Heart left ventricle (tissue), 16 donors: ENCODE measurements at regions not wholly inside any gene's neighbourhood (a gene's known extent, or its start where the extent isn't known, plus 50 kb on each side); places are given as distances from the start of the nearest gene placed in this dataset.

Experiments
- ATAC-seq, 4 donors: fragments of 200-7000 bp; cut with Tn5 transposase; one replicate each; pipeline ENCODE4 v1.9.1; 2020 to 2022; ENCODE audit warnings: moderate library complexity in 4 of 4, mild to moderate bottlenecking in 3 of 4, moderate number of reproducible peaks in 1 of 4
- DNase-seq, 5 donors: peaks; one replicate each; pipeline ENCODE4 v3.0.0-alpha.2; 2020
- H3K27ac ChIP-seq, 12 donors: fragments of 200-600 bp; sonication (generic) in 4 of 12; one replicate each; pipeline versions ENCODE4 v1.5.0 to v1.8.0; 2016 to 2022; ENCODE audit warnings: mild to moderate bottlenecking in 2 of 12
- H3K27me3 ChIP-seq, 9 donors: fragments of 200-600 bp; sonication (generic) in 2 of 9; one replicate each; pipeline versions ENCODE4 v1.5.1 to v1.8.0; 2016 to 2022; ENCODE audit warnings: mild to moderate bottlenecking in 3 of 9
- H3K36me3 ChIP-seq, 9 donors: fragments of 200-600 bp; sonication (generic) in 2 of 9; one replicate each; pipeline versions ENCODE4 v1.5.0 to v1.8.0; 2018 to 2022; ENCODE audit warnings: mild to moderate bottlenecking in 2 of 9
- H3K4me1 ChIP-seq, 12 donors: fragments of 200-600 bp; sonication (generic) in 4 of 12; one replicate each; pipeline versions ENCODE4 v1.5.0 to v1.8.0; 2016 to 2022; ENCODE audit warnings: mild to moderate bottlenecking in 3 of 12
- H3K4me3 ChIP-seq, 12 donors: fragments of 200-600 bp; sonication (generic) in 4 of 12; one replicate each; pipeline versions ENCODE4 v1.5.0 to v1.8.0; 2017 to 2022; ENCODE audit warnings: mild to moderate bottlenecking in 9 of 12, moderate library complexity in 4 of 12
- H3K9me3 ChIP-seq, 12 donors: fragments of 200-600 bp; sonication (generic) in 4 of 12; one replicate each; pipeline versions ENCODE4 v1.5.0 to v1.8.0; 2016 to 2022; ENCODE audit warnings: mild to moderate bottlenecking in 1 of 12
- CTCF ChIP-seq, 12 donors: fragments of 200-600 bp; sonication (generic) in 4 of 12; IDR thresholded peaks; one replicate each; pipeline versions ENCODE4 v1.5.0 to v1.8.0; 2018 to 2022; ENCODE audit warnings: antibody characterized with exemption in 12 of 12, mild to moderate bottlenecking in 5 of 12
- POLR2A ChIP-seq, 2 donors: fragments of 450-650 bp; IDR thresholded peaks; one replicate each; pipeline ENCODE4 v1.6.1; 2017; ENCODE audit warnings: antibody characterized with exemption in 2 of 2, mild to moderate bottlenecking in 2 of 2, moderate library complexity in 2 of 2
- WGBS, 4 donors: extraction: QIAGEN DNeasy Blood & Tissue Kit in 2 of 4; methylation state at CpG; one replicate each; pipeline versions ENCODE4 v1.1.5 to v1.1.7; 2013 to 2018; 5-methylcytosine and 5-hydroxymethylcytosine counted together
- intact Hi-C, 10 donors: fragments of 100-400 bp; cut with DNase I; formaldehyde crosslinking; loops; one replicate each; pipeline versions ENCODE4 v1.11.1 to v1.14.2; 2022
- donor health status: ischemic (EF 13 %, LVEDD 7.1; RV severe dilation, severe dysfunction).
- donor health status: healthy with polysubstance abuse.
- donor health status: DM: no; HTN: yes; CAD: no.
- donor health status: DM: no; HTN: no; CAD: no.
- donor health status: ischemic (EF 25% LVEDD 6.9; RV normal size, moderate dysfunction).
- donor health status: ischemic (EF 25% LVEDD 5.7; RV mildly dilated, moderate dysfunction).
- donor health status: healthy.
- donor health status: DM: yes; HTN: yes; CAD: no.
- donor health status: ischemic (EF 35%, LVEDD 5.7; RV mildly dilated, moderate dysfunction).
- donor health status: nonischemic (EF 11% LVEDD 7.7; RV severe dilation, severe dysfunction).
- donor health status: DM: yes; HTN: yes; CAD: no.
- donor health status: PGD.
- donor health status: ischemic (EF 29% LVEDD 5.4; RV normal size, mild dysfunction).
- donor health status: nonischemic (EF 23%, LVEDD 6.1; RV moderate dilation, normal function).

- Histone ChIP-seq H3K4me1 (no peaks in the 10 kb centered on the region), H3K9me3 (peaks cover 0 to 10% (median 0%) of the 10 kb centered on the region in 12 donors), H3K36me3 (no peaks in the 10 kb centered on the region), H3K4me3 (no peak overlapping the region), H3K27ac (no peak overlapping the region), H3K27me3 (peaks cover 0 to 4% (median 0%) of the 10 kb centered on the region in 9 donors)
- TF ChIP-seq CTCF (IDR thresholded peaks at IDR 0.05) = no peak
- TF ChIP-seq POLR2A (IDR thresholded peaks at IDR 0.05) = no peak
- WGBS, 4 donors = 72 to 90% (median 80%) methylated on average over 3 of the region's 3 CpGs
- intact Hi-C loops = no loop called here
- ATAC-seq (no peak), DNase-seq (no peak)
Observed at GRCh38 chr5:13569090-13569715, 375.3 kb downstream of the DNAH5 start.

GRCh38 chr5:13567819-13568218 lies 376.7 kb downstream of the DNAH5 start:
- intact Hi-C loops = no loop called here
- Histone ChIP-seq H3K36me3 (no peaks in the 10 kb centered on the region), H3K27me3 (peaks cover 0 to 4% (median 0%) of the 10 kb centered on the region in 9 donors), H3K27ac (no peak overlapping the region), H3K9me3 (peaks cover 0 to 18% (median 0%) of the 10 kb centered on the region in 12 donors), H3K4me1 (no peaks in the 10 kb centered on the region), H3K4me3 (no peak overlapping the region)
- no peak for TF ChIP-seq CTCF (IDR thresholded peaks at IDR 0.05)
- TF ChIP-seq POLR2A (IDR thresholded peaks at IDR 0.05) = no peak
- DNase-seq (no peak), ATAC-seq (no peak)

GRCh38 chr5:13566871-13567339 lies 377.6 kb downstream of the DNAH5 start:
- no peak for ATAC-seq
- WGBS, 4 donors = 64 to 74% (median 69%) methylated on average over 3 of the region's 3 CpGs
- intact Hi-C loops = no loop called here

GRCh38 chr5:13558408-13558807 lies 386.1 kb downstream of the DNAH5 start:
- no peak for ATAC-seq
- Histone ChIP-seq H3K4me3 (no peak overlapping the region), H3K27me3 (no peaks in the 10 kb centered on the region), H3K27ac (no peak overlapping the region), H3K9me3 (peaks cover 0 to 9% (median 0%) of the 10 kb centered on the region in 12 donors), H3K36me3 (no peaks in the 10 kb centered on the region), H3K4me1 (no peaks in the 10 kb centered on the region)
- intact Hi-C loops = no loop called here
- WGBS, 4 donors = 63 to 80% (median 67%) methylated on average over 1 of the region's 1 CpG
- no peak for DNase-seq
- TF ChIP-seq POLR2A (IDR thresholded peaks at IDR 0.05) (no peak), CTCF (IDR thresholded peaks at IDR 0.05) (no peak)

More at GRCh38 chr5:13566871-13567339, 377.6 kb downstream of the DNAH5 start:
- no peak for DNase-seq
- H3K4me3 ChIP-seq = no peak overlapping the region
- H3K36me3 ChIP-seq = no peaks in the 10 kb centered on the region
- H3K27me3 ChIP-seq = peaks cover 0 to 4% (median 0%) of the 10 kb centered on the region in 9 donors
- H3K9me3 ChIP-seq = peaks cover 0 to 18% (median 0%) of the 10 kb centered on the region in 12 donors
- TF ChIP-seq CTCF (IDR thresholded peaks at IDR 0.05) = no peak
- TF ChIP-seq POLR2A (IDR thresholded peaks at IDR 0.05) = no peak
- H3K4me1 ChIP-seq = no peaks in the 10 kb centered on the region
- no peak overlapping the region for H3K27ac ChIP-seq
